Right lobe of liver (tissue), 6 donors: ENCODE measurements at regions not wholly inside any gene's neighbourhood (a gene's known extent, or its start where the extent isn't known, plus 50 kb on each side); places are given as distances from the start of the nearest gene placed in this dataset.

Source experiments
- ATAC-seq, 4 donors: fragments of 200-7000 bp; cut with Tn5 transposase; one replicate each; pipeline ENCODE4 v1.9.1; 2020; ENCODE audit warnings: mild to moderate bottlenecking in 4 of 4, moderate library complexity in 4 of 4
- DNase-seq, 3 donors: peaks; one replicate each; pipeline ENCODE4 v3.0.0-alpha.2; 2020
- H3K27ac ChIP-seq, 3 donors: fragments of 200-600 bp; one replicate each; pipeline ENCODE4 v1.8.0; 2022
- H3K27me3 ChIP-seq, 2 donors: fragments of 200-600 bp; one replicate each; pipeline ENCODE4 v1.8.0; 2022
- H3K36me3 ChIP-seq, 4 donors: fragments of 200-600 bp; sonication (generic) in 1 of 4; one replicate each; pipeline versions ENCODE4 v1.5.1 to v1.8.0; 2017 to 2022; ENCODE audit warnings: control low read depth in 1 of 4
- H3K4me1 ChIP-seq, 4 donors: fragments of 200-600 bp; sonication (generic) in 1 of 4; one replicate each; pipeline versions ENCODE4 v1.5.1 to v1.8.0; 2017 to 2022; ENCODE audit warnings: control low read depth in 1 of 4
- H3K4me3 ChIP-seq, 3 donors: fragments of 200-600 bp; one replicate each; pipeline ENCODE4 v1.8.0; 2022
- H3K9me3 ChIP-seq, 4 donors: fragments of 200-600 bp; sonication (generic) in 1 of 4; one replicate each; pipeline versions ENCODE4 v1.5.1 to v1.8.0; 2017 to 2022; ENCODE audit warnings: control low read depth in 1 of 4
- CTCF ChIP-seq, 4 donors: fragments of 200-600 bp in 3 of 4; fragments of 450-650 bp in 1 of 4; IDR thresholded peaks; one replicate each; pipeline versions ENCODE4 v1.5.1 to v1.8.0; 2016 to 2022; ENCODE audit warnings: antibody characterized with exemption in 4 of 4, mild to moderate bottlenecking in 2 of 4
- POLR2A ChIP-seq: fragments of 450-650 bp; IDR thresholded peaks from one replicate; pipeline ENCODE4 v1.6.1; 2017; ENCODE audit warnings: antibody characterized with exemption, mild to moderate bottlenecking
- WGBS: methylation state at CpG from one replicate; pipeline ENCODE4 v1.1.6; 2018; ENCODE audit warnings: low coverage, low lambda C conversion rate; ENCODE audit not compliant: insufficient coverage; ENCODE audit errors: missing lambda C conversion rate; 5-methylcytosine and 5-hydroxymethylcytosine counted together
- intact Hi-C, 2 donors: fragments of 100-400 bp; cut with DNase I; formaldehyde crosslinking; loops; one replicate each; pipeline versions ENCODE4 v1.11.2 to v1.14.1; 2022
- donor health status: DM: no; HTN: yes; CAD: no.
- donor health status: DM: no; HTN: no; CAD: no.
- donor health status: DM: no; HTN: no; CAD: no.
- donor health status: DM: no; HTN: yes; CAD: no.
- donor health status: DM: no; HTN: yes; CAD: no.

GRCh38 chr2:45242161-45242741, 233.0 kb upstream of the SIX2 start:
- Histone ChIP-seq H3K27ac (no peak overlapping the region), H3K4me3 (no peak overlapping the region), H3K9me3 (no peaks in the 10 kb centered on the region), H3K4me1 (no peaks in the 10 kb centered on the region), H3K36me3 (no peaks in the 10 kb centered on the region), H3K27me3 (no peaks in the 10 kb centered on the region)
- TF ChIP-seq POLR2A: no peak
- TF ChIP-seq CTCF (IDR thresholded peaks at IDR 0.05): no peak
- ATAC-seq (no peak), DNase-seq (no peak)
- WGBS: 44% methylated on average over 6 of the region's 6 CpGs
- intact Hi-C loops: no loop called here

GRCh38 chr2:45241061-45241561, 231.9 kb upstream of the SIX2 start:
- no peaks in the 10 kb centered on the region for H3K36me3 ChIP-seq
- intact Hi-C loops: no loop called here
- no peak overlapping the region for H3K27ac ChIP-seq
- TF ChIP-seq CTCF (IDR thresholded peaks at IDR 0.05) (no peak), POLR2A (no peak)
- H3K4me1 ChIP-seq: no peaks in the 10 kb centered on the region
- DNase-seq (no peak), ATAC-seq (no peak)
- WGBS: 71% methylated on average over 3 of the region's 3 CpGs
- no peak overlapping the region for H3K4me3 ChIP-seq
- H3K27me3 ChIP-seq: no peaks in the 10 kb centered on the region
- no peaks in the 10 kb centered on the region for H3K9me3 ChIP-seq

GRCh38 chr2:45237850-45238542, 228.7 kb upstream of the SIX2 start:
- intact Hi-C loops: no loop called here
- H3K36me3 ChIP-seq: no peaks in the 10 kb centered on the region
- no peaks in the 10 kb centered on the region for H3K27me3 ChIP-seq
- no peak overlapping the region for H3K4me3 ChIP-seq
- no peak for DNase-seq
- no peaks in the 10 kb centered on the region for H3K4me1 ChIP-seq
- H3K27ac ChIP-seq: no peak overlapping the region
- ATAC-seq: peak in 1 of 4 donors; percentile 94
- WGBS: no CpG with 5 or more reads among the region's 6 CpGs
- H3K9me3 ChIP-seq: no peaks in the 10 kb centered on the region
- TF ChIP-seq CTCF (IDR thresholded peaks at IDR 0.05) (no peak), POLR2A (no peak)

GRCh38 chr2:45237128-45237527, 227.9 kb upstream of the SIX2 start:
- ATAC-seq: no peak
- H3K4me3 ChIP-seq: no peak overlapping the region
- no peaks in the 10 kb centered on the region for H3K9me3 ChIP-seq
- H3K27ac ChIP-seq: no peak overlapping the region
- H3K4me1 ChIP-seq: no peaks in the 10 kb centered on the region
- intact Hi-C loops: no loop called here
- DNase-seq: no peak
- no peaks in the 10 kb centered on the region for H3K36me3 ChIP-seq
- no peak for TF ChIP-seq CTCF (IDR thresholded peaks at IDR 0.05)
- TF ChIP-seq POLR2A: no peak
- H3K27me3 ChIP-seq: no peaks in the 10 kb centered on the region
- WGBS: 27% methylated on average over 3 of the region's 9 CpGs
